ENCODE measurements at regions not wholly inside any gene's neighbourhood (a gene's known extent, or its start where the extent isn't known, plus 50 kb on each side); places are given as distances from the start of the nearest gene placed in this dataset.

DNA sequence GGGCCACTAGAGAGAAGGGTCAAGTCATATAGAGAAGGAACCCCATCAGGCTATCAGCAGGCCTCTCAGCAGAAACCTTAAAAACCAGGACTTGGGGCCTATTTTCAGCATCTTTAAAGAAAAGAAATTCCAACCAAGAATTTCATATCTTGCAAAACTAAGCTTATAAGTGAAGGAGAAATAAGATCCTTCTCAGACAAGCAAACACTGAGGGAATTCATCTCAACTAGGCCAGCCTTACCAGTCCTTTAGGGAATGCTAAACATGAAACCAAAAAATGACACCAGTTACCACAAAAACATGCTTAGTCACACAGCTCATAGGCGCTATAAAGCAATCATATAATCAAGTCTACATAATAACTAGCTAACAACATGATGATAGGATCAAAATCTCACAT is 407.1 kb downstream of the LRRC70 start:
- in situ Hi-C loops (cut with HindIII; ENCODE audit: low sequenced_read_pairs) = no loop called here
- DNase-seq (ENCODE audit: low read depth, low spot score) = no peak
- no peak overlapping the region for H3K4me3 ChIP-seq (ENCODE audit: low read depth, low read length)
- TF ChIP-seq, protein P1, sequence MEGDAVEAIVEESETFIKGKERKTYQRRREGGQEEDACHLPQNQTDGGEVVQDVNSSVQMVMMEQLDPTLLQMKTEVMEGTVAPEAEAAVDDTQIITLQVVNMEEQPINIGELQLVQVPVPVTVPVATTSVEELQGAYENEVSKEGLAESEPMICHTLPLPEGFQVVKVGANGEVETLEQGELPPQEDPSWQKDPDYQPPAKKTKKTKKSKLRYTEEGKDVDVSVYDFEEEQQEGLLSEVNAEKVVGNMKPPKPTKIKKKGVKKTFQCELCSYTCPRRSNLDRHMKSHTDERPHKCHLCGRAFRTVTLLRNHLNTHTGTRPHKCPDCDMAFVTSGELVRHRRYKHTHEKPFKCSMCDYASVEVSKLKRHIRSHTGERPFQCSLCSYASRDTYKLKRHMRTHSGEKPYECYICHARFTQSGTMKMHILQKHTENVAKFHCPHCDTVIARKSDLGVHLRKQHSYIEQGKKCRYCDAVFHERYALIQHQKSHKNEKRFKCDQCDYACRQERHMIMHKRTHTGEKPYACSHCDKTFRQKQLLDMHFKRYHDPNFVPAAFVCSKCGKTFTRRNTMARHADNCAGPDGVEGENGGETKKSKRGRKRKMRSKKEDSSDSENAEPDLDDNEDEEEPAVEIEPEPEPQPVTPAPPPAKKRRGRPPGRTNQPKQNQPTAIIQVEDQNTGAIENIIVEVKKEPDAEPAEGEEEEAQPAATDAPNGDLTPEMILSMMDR (IDR thresholded peaks at IDR 0.05; ENCODE audit: low read depth, low read length) = no peak

DNA sequence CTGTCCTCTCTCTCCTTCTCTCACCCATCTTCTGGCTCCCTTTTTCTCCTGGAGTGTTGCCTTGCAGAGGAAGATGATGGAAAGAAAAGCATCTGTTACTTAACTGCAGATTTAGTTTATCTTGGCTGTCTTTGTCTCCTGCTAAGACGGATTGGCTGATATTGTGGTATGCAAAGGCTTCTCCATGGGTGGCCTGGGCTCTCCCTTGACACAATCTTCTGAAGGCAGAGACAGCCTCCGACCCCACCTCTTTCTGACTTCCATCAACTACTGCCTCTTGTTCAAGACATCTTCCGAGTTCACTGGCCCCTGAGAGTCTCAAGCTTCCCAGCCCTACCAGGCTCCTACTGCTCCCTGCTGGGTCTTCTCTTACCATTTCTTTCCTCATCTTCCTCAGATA is 403.7 kb downstream of the LRRC70 start:
- TF ChIP-seq, protein P1 (IDR thresholded peaks at IDR 0.05; ENCODE audit: low read depth, low read length) = no peak
- no peak overlapping the region for H3K4me3 ChIP-seq (ENCODE audit: low read depth, low read length)
- DNase-seq (ENCODE audit: low read depth, low spot score) = no peak
- in situ Hi-C loops (cut with HindIII; ENCODE audit: low sequenced_read_pairs) = no loop called here

DNA sequence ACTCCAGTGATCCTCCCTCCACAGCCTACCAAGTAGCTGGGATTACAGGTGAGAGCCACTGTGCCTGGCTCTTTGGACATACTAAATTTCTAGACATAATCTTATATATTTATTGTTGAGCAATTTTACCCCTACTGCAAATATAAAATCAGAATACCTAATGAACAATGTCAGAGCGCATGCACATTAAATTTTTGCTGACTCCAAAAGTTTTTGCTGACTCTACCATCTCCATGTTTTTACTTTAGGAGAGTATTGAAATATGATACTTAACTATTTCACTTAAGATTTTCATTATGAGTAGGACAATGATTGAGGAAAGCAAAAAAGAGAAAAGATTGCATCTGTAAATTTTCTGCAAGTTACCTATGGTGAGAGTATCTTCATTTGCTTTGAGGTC is 402.3 kb downstream of the LRRC70 start:
- in situ Hi-C loops (cut with HindIII; ENCODE audit: low sequenced_read_pairs) = no loop called here
- no peak for DNase-seq (ENCODE audit: low read depth, low spot score)
- TF ChIP-seq, protein P1 (IDR thresholded peaks at IDR 0.05; ENCODE audit: low read depth, low read length) = no peak
- H3K4me3 ChIP-seq (ENCODE audit: low read depth, low read length) = no peak overlapping the region

DNA sequence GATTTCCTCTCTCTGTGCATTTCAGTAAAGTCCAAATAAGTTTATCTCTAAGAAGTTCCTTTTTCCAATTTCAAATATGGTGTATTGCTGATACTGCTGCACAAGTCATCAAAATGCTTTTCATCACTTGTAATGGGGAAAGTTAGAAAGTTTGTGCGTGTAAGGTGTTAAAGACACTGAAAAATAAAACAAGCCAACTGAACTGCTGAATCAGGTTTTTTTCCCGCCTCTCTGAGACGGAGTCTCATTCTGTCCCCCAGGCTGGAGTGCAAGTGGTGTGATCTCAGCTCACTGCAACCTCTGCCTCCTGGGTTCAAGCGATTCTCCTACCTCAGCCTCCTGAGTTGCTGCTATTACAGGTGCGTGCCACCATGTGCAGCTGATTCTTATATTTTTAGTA is 400.9 kb downstream of the LRRC70 start:
- no peak for DNase-seq (ENCODE audit: low read depth, low spot score)
- TF ChIP-seq, protein P1 (IDR thresholded peaks at IDR 0.05; ENCODE audit: low read depth, low read length) = no peak
- H3K4me3 ChIP-seq (ENCODE audit: low read depth, low read length) = no peak overlapping the region
- in situ Hi-C loops (cut with HindIII; ENCODE audit: low sequenced_read_pairs) = no loop called here

DNA sequence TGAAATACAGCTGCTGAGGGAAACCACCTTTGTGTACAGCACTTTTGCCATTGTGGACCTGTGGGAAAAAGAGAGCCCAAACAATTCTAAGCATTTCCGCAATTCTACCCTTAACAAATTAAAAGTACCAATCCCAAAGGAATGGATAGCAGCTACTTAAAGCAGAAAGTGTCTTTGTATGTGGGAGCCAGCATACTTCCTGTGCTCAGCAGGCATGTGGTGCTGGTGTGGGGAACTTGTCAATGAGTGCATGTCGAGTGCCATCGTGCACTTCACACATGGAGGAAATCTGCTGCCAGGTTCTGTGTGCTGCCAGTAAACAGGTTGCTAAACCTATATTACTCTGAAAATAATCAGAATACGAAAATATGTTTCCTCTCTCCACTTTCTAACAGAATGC is 399.0 kb downstream of the LRRC70 start:
- DNase-seq (ENCODE audit: low read depth, low spot score) = no peak
- no peak overlapping the region for H3K4me3 ChIP-seq (ENCODE audit: low read depth, low read length)
- in situ Hi-C loops (cut with HindIII; ENCODE audit: low sequenced_read_pairs) = no loop called here
- TF ChIP-seq, protein P1 (IDR thresholded peaks at IDR 0.05; ENCODE audit: low read depth, low read length) = no peak

DNA sequence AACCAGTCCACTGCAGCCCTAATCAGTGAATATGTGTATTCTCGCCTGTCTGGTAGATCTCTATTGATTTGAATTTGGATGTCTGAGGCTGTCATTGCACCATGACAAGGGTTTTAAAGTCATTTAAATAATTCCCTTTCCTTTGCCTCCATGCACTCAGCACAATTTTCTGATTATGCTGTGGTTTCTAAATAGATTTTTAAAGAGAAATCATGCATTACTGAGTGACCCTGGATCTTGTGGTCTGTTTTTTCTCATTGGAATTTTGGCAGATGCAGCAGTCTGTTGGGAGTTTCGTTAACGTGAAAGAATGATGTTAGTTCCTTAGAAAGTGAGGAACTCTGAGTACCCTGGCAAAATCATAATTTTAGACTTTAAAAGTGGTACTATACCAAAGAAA is 396.0 kb downstream of the LRRC70 start:
- in situ Hi-C loops (cut with HindIII; ENCODE audit: low sequenced_read_pairs) = no loop called here
- no peak overlapping the region for H3K4me3 ChIP-seq (ENCODE audit: low read depth, low read length)
- TF ChIP-seq, protein P1 (IDR thresholded peaks at IDR 0.05; ENCODE audit: low read depth, low read length) = no peak
- no peak for DNase-seq (ENCODE audit: low read depth, low spot score)

Data from astrocyte of the spinal cord (primary cell).